ENCODE measurements at regions not wholly inside any gene's neighbourhood (a gene's known extent, or its start where the extent isn't known, plus 50 kb on each side); places are given as distances from the start of the nearest gene placed in this dataset.
"Not testable (repeated sequence)": the region's sequence is repeated elsewhere in the genome, so short reads cannot be mapped to it uniquely, and the experiment has no call there.

DNA sequence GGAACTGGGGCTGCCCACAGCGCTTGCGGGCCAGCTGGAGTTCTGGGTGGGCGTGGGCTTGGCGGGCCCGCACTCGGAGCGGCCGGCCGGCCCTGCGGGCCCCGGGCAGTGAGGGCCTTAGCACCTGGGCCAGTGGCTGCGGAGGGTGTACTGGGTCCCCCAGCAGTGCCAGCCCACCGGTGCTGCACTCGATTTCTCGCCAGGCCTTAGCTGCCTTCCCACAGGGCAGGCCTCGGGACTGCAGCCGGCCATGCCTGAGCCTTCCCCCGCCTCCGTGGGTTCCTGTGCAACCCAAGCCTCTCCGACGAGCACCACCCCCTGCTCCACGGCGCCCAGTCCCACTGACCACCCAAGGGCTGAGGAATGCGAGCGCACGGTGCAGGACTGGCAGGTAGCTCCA is 232.5 kb downstream of the FAM181B start:
- H3K4me3 ChIP-seq (ENCODE audit: low read length in 3 of 3); H3K9ac ChIP-seq (ENCODE audit: low read depth in 1 of 3, low read length in 3 of 3); H3K27ac ChIP-seq (ENCODE audit: low read depth, low read length); H3K36me3 ChIP-seq (ENCODE audit: control insufficient read depth in 3 of 3, insufficient read depth in 3 of 3, low read length in 3 of 3); H3K27me3 ChIP-seq (ENCODE audit: control insufficient read depth in 3 of 3, insufficient read depth in 3 of 3, low read length in 3 of 3); H3K4me1 ChIP-seq (ENCODE audit: control insufficient read depth in 3 of 3, insufficient read depth in 3 of 3, low read length in 3 of 3); H3K9me3 ChIP-seq (ENCODE audit: control insufficient read depth in 3 of 3, low read length in 3 of 3): not testable (repeated sequence)

DNA sequence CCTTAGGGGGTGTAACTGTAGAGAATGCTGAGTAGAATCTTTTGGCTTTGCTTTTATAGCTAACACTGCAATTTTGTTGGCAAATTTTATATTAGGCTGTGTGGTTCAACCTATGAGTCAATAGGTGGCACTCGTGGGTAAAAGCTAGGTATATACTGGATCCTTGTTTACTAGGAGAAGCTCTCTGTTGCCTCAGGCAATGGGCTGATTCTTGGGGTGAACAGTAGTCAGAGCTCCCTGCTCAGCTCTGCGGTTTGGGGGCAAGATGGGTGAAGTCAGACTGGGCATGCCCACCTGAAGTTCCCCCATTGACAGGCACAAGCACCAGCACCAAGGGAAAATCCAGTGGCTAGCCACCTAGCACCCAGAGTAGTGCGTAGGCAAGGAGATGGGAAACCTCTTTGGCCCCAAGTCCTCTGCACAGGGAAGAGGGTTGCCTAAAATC is 238.7 kb downstream of the FAM181B start:
- Histone ChIP-seq H3K36me3 (ENCODE audit: control insufficient read depth in 3 of 3, insufficient read depth in 3 of 3, low read length in 3 of 3) (no peaks in the 10 kb centered on the region), H3K27ac (ENCODE audit: low read depth, low read length) (no peak overlapping the region), H3K9me3 (ENCODE audit: control insufficient read depth in 3 of 3, low read length in 3 of 3) (peaks cover 0 to under 1% (median 0%) of the 10 kb centered on the region in 3 donors), H3K4me1 (ENCODE audit: control insufficient read depth in 3 of 3, insufficient read depth in 3 of 3, low read length in 3 of 3) (no peaks in the 10 kb centered on the region), H3K4me3 (ENCODE audit: low read length in 3 of 3) (no peak overlapping the region), H3K27me3 (ENCODE audit: control insufficient read depth in 3 of 3, insufficient read depth in 3 of 3, low read length in 3 of 3) (no peaks in the 10 kb centered on the region), H3K9ac (ENCODE audit: low read depth in 1 of 3, low read length in 3 of 3) (no peak overlapping the region)

DNA sequence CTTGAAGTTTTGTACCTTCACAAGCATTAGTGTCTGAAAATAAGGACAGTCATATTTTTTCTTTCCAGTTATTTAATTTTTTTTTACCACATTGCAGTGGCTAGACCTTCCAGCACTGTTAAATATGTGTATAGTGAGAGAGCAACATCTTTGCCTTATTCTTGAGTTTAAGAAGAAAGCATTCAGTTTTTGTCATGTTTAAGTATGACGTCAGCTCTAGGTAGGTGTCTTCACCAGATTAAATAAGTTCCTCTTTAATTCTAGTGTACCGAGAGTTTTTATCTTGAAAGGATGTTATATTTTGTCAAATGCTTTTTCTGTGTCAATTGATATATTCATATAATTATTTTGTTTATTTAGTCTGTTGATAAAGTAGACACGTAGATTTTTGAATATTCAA is 258.8 kb downstream of the FAM181B start:
- Histone ChIP-seq H3K4me3 (ENCODE audit: low read length in 3 of 3) (no peak overlapping the region), H3K4me1 (ENCODE audit: control insufficient read depth in 3 of 3, insufficient read depth in 3 of 3, low read length in 3 of 3) (no peaks in the 10 kb centered on the region), H3K27me3 (ENCODE audit: control insufficient read depth in 3 of 3, insufficient read depth in 3 of 3, low read length in 3 of 3) (no peaks in the 10 kb centered on the region), H3K9ac (ENCODE audit: low read depth in 1 of 3, low read length in 3 of 3) (no peak overlapping the region), H3K36me3 (ENCODE audit: control insufficient read depth in 3 of 3, insufficient read depth in 3 of 3, low read length in 3 of 3) (no peaks in the 10 kb centered on the region), H3K9me3 (ENCODE audit: control insufficient read depth in 3 of 3, low read length in 3 of 3) (no peaks in the 10 kb centered on the region), H3K27ac (ENCODE audit: low read depth, low read length) (no peak overlapping the region)

DNA sequence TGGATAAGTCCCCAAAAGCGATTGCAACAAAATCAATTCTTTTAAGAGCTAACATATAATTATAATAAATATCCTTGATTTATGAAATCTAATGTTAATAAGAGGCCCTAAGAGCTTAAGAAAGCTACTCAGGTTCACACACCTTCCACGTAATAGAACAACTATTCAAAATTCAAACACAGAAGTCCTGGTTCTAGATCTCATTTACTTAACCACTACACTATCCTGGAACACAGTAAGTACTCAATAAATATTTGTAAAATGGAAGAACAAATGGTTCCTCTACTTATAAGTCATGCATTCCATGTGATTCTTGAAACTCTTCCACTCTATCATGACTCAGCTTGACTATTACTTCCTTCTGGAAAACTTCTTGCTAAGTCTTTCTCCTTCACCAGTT is 268.2 kb downstream of the FAM181B start:
- Histone ChIP-seq H3K27ac (ENCODE audit: low read depth, low read length) (no peak overlapping the region), H3K4me3 (ENCODE audit: low read length in 3 of 3) (no peak overlapping the region), H3K4me1 (ENCODE audit: control insufficient read depth in 3 of 3, insufficient read depth in 3 of 3, low read length in 3 of 3) (no peaks in the 10 kb centered on the region), H3K9me3 (ENCODE audit: control insufficient read depth in 3 of 3, low read length in 3 of 3) (no peaks in the 10 kb centered on the region), H3K36me3 (ENCODE audit: control insufficient read depth in 3 of 3, insufficient read depth in 3 of 3, low read length in 3 of 3) (no peaks in the 10 kb centered on the region), H3K27me3 (ENCODE audit: control insufficient read depth in 3 of 3, insufficient read depth in 3 of 3, low read length in 3 of 3) (no peaks in the 10 kb centered on the region), H3K9ac (ENCODE audit: low read depth in 1 of 3, low read length in 3 of 3) (no peak overlapping the region)

DNA sequence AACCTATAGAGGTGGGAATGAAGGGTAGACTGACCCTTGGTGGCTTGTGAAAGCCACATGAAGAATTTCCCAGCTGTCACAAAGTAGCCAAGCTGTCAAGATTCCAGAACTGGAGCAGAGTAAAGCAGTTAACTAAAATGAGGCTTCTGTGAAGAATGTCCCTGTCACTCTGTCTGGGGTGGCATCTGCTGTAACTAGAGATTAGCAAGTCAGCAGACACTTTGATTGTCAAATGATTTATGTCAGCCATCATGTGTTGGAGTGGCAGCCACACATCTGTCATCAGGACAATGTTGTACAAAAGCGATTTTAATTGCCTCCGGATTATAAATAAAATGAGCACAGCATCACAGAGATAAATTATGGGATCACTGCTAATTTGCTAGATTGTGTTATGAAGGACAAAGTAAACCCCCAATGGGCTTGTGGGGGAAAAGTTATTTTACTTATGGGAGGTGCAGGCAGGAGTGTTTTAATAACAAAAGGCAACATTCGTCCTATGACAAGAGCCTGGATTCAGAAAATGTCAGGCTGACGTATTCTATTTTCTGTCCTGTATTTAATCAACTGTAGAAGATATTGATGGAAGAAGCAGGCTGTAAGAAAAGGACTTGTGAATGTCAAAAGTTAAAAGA is 270.9 kb downstream of the FAM181B start:
- no peak overlapping the region for H3K27ac ChIP-seq (ENCODE audit: low read depth, low read length)
- H3K27me3 ChIP-seq (ENCODE audit: control insufficient read depth in 3 of 3, insufficient read depth in 3 of 3, low read length in 3 of 3), result no peaks in the 10 kb centered on the region
- H3K4me3 ChIP-seq (ENCODE audit: low read length in 3 of 3), result no peak overlapping the region
- H3K36me3 ChIP-seq (ENCODE audit: control insufficient read depth in 3 of 3, insufficient read depth in 3 of 3, low read length in 3 of 3), result no peaks in the 10 kb centered on the region
- no peaks in the 10 kb centered on the region for H3K9me3 ChIP-seq (ENCODE audit: control insufficient read depth in 3 of 3, low read length in 3 of 3)
- H3K4me1 ChIP-seq (ENCODE audit: control insufficient read depth in 3 of 3, insufficient read depth in 3 of 3, low read length in 3 of 3), result no peaks in the 10 kb centered on the region
- H3K9ac ChIP-seq (ENCODE audit: low read depth in 1 of 3, low read length in 3 of 3), result no peak overlapping the region

DNA sequence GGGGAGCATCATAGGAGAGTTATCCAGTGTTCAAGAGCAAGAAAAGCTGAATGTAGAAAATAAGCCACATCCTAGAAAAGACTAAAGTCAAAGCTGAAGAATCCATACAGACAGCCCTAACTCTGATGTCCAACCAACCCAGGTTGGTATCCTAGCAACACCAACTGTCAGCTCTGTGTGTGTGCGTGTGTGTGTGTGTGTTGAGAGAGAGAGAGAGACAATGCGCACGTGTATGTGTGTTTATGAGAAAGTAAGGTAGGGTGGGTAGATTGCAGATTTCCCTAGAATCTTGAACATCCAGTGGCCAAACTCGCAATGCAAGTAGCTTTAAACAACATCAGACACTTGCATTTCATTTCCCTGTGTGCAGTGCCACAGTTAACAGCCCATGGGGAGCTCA is 274.9 kb downstream of the FAM181B start:
- Histone ChIP-seq H3K4me3 (ENCODE audit: low read length in 3 of 3) (no peak overlapping the region), H3K9ac (ENCODE audit: low read depth in 1 of 3, low read length in 3 of 3) (no peak overlapping the region), H3K27me3 (ENCODE audit: control insufficient read depth in 3 of 3, insufficient read depth in 3 of 3, low read length in 3 of 3) (no peaks in the 10 kb centered on the region), H3K36me3 (ENCODE audit: control insufficient read depth in 3 of 3, insufficient read depth in 3 of 3, low read length in 3 of 3) (no peaks in the 10 kb centered on the region), H3K4me1 (ENCODE audit: control insufficient read depth in 3 of 3, insufficient read depth in 3 of 3, low read length in 3 of 3) (no peaks in the 10 kb centered on the region), H3K27ac (ENCODE audit: low read depth, low read length) (no peak overlapping the region), H3K9me3 (ENCODE audit: control insufficient read depth in 3 of 3, low read length in 3 of 3) (no peaks in the 10 kb centered on the region)

DNA sequence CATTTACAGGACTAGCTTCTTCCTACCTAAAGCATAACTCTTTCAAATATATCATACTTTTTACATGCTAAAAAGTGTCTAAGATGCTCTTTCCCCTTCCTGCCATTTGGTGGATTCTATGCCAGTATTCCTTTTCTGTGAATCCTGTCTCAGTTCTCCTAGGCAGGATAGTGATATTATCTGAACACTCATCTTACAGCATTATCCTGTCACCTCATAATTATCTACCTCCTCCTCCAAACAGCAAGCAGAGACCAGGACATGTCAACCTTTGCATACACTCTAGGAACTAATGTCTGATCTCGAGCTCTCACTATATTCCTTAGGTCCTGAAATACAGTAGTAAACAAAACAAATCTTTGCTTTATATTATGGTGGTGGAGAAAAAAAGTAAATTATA is 275.5 kb downstream of the FAM181B start:
- Histone ChIP-seq H3K27me3 (ENCODE audit: control insufficient read depth in 3 of 3, insufficient read depth in 3 of 3, low read length in 3 of 3) (no peaks in the 10 kb centered on the region), H3K9me3 (ENCODE audit: control insufficient read depth in 3 of 3, low read length in 3 of 3) (no peaks in the 10 kb centered on the region), H3K4me1 (ENCODE audit: control insufficient read depth in 3 of 3, insufficient read depth in 3 of 3, low read length in 3 of 3) (no peaks in the 10 kb centered on the region), H3K9ac (ENCODE audit: low read depth in 1 of 3, low read length in 3 of 3) (no peak overlapping the region), H3K4me3 (ENCODE audit: low read length in 3 of 3) (no peak overlapping the region), H3K27ac (ENCODE audit: low read depth, low read length) (no peak overlapping the region), H3K36me3 (ENCODE audit: control insufficient read depth in 3 of 3, insufficient read depth in 3 of 3, low read length in 3 of 3) (no peaks in the 10 kb centered on the region)

DNA sequence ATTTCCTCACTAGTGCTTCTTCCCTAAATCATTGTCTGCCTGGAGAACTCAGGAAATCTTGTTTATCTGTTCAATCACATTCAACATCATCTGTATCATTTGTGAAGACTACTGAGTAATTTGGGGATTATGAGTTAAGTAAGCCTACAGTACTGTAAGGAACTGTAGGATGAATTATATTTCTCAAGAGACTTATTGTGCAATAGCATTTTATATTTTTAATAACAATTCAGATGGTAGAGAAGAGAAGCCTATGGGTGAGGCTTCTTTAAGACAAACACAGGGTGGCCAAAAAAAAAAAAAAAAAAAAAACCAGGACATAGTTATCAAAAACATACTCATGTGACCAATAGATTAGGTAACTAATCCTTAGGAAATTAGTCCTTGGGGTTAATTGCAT is 282.7 kb downstream of the FAM181B start:
- Histone ChIP-seq H3K27me3 (ENCODE audit: control insufficient read depth in 3 of 3, insufficient read depth in 3 of 3, low read length in 3 of 3) (no peaks in the 10 kb centered on the region), H3K4me3 (ENCODE audit: low read length in 3 of 3) (no peak overlapping the region), H3K4me1 (ENCODE audit: control insufficient read depth in 3 of 3, insufficient read depth in 3 of 3, low read length in 3 of 3) (no peaks in the 10 kb centered on the region), H3K27ac (ENCODE audit: low read depth, low read length) (no peak overlapping the region), H3K9me3 (ENCODE audit: control insufficient read depth in 3 of 3, low read length in 3 of 3) (no peaks in the 10 kb centered on the region), H3K36me3 (ENCODE audit: control insufficient read depth in 3 of 3, insufficient read depth in 3 of 3, low read length in 3 of 3) (no peaks in the 10 kb centered on the region), H3K9ac (ENCODE audit: low read depth in 1 of 3, low read length in 3 of 3) (no peak overlapping the region)

DNA sequence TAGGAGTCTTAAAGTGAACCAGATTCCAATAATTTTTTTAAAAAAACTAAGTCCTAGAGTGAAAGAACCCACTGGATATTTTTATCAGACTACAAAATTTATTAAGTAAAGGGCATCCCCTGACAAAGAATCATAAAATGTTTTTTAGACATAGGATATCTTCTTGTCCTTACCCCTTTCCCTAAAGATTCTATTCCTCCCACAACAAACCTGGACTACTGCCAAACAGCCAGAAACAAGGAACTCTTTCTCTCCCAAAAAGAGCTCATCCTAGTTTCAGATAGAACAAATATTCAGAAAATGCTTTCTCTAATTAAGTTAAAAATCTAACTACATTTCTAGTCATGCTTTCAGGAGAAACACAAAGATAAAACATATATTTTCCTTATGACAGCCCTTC is 327.1 kb downstream of the FAM181B start:
- Histone ChIP-seq H3K27me3 (ENCODE audit: control insufficient read depth in 3 of 3, insufficient read depth in 3 of 3, low read length in 3 of 3) (no peaks in the 10 kb centered on the region), H3K4me3 (ENCODE audit: low read length in 3 of 3) (no peak overlapping the region), H3K9me3 (ENCODE audit: control insufficient read depth in 3 of 3, low read length in 3 of 3) (peaks cover 0 to 2% (median 0%) of the 10 kb centered on the region in 3 donors), H3K36me3 (ENCODE audit: control insufficient read depth in 3 of 3, insufficient read depth in 3 of 3, low read length in 3 of 3) (no peaks in the 10 kb centered on the region), H3K9ac (ENCODE audit: low read depth in 1 of 3, low read length in 3 of 3) (no peak overlapping the region), H3K4me1 (ENCODE audit: control insufficient read depth in 3 of 3, insufficient read depth in 3 of 3, low read length in 3 of 3) (no peaks in the 10 kb centered on the region), H3K27ac (ENCODE audit: low read depth, low read length) (no peak overlapping the region)

DNA sequence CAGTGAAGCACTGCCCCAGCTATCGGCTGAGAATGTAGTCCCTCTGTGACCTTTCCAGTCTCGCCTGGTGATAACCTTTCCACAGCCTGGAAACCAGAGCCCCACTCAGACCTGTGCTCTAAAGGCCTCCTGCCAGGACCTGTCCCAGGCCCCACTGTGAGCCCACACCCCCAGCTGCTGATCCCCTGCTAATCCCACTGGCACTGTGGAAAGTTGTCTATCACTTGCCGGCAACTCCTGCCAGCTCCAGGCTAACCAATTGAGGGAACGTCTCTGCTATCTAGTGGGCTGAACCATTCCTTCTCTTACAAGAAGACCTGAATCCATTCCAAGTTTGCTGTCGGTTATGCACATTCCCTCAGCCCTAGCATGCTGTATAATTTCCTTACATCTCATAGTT is 328.2 kb downstream of the FAM181B start:
- Histone ChIP-seq H3K9me3 (ENCODE audit: control insufficient read depth in 3 of 3, low read length in 3 of 3) (peaks cover 0 to 2% (median 0%) of the 10 kb centered on the region in 3 donors), H3K27ac (ENCODE audit: low read depth, low read length) (no peak overlapping the region), H3K36me3 (ENCODE audit: control insufficient read depth in 3 of 3, insufficient read depth in 3 of 3, low read length in 3 of 3) (no peaks in the 10 kb centered on the region), H3K27me3 (ENCODE audit: control insufficient read depth in 3 of 3, insufficient read depth in 3 of 3, low read length in 3 of 3) (no peaks in the 10 kb centered on the region), H3K9ac (ENCODE audit: low read depth in 1 of 3, low read length in 3 of 3) (no peak overlapping the region), H3K4me3 (ENCODE audit: low read length in 3 of 3) (no peak overlapping the region), H3K4me1 (ENCODE audit: control insufficient read depth in 3 of 3, insufficient read depth in 3 of 3, low read length in 3 of 3) (no peaks in the 10 kb centered on the region)
